ENCODE measurements at regions not wholly inside any gene's neighbourhood (a gene's known extent, or its start where the extent isn't known, plus 50 kb on each side); places are given as distances from the start of the nearest gene placed in this dataset.
A peak's percentile ranks its signal among the peaks of the same experiment; 100 is the strongest.

- DNase-seq, result no peak
Measured at GRCh38 chr14:44287858-44288257, 219.2 kb downstream of the FSCB start.

- no peak for DNase-seq
Measured at GRCh38 chr14:44286201-44286600, 220.9 kb downstream of the FSCB start.

- DNase-seq, result no peak
Measured at GRCh38 chr14:44283836-44284235, 223.2 kb downstream of the FSCB start.

GRCh38 chr14:44279357-44279756, 227.7 kb downstream of the FSCB start:
- no peak for DNase-seq

- no peak for DNase-seq
Measured at GRCh38 chr14:44271637-44272036, 235.4 kb downstream of the FSCB start.

GRCh38 chr14:44271006-44271405, 236.1 kb downstream of the FSCB start:
- DNase-seq, result no peak

- no peak for DNase-seq
Measured at GRCh38 chr14:44265246-44265645, 241.8 kb downstream of the FSCB start.

- DNase-seq, result no peak
Measured at GRCh38 chr14:44215660-44216059, 291.4 kb downstream of the FSCB start.

- DNase-seq, result no peak
Measured at GRCh38 chr14:44211718-44212117, 295.4 kb downstream of the FSCB start.

- no peak for DNase-seq
Measured at GRCh38 chr14:44204061-44204835, 302.8 kb downstream of the FSCB start.

- DNase-seq, result no peak
Measured at GRCh38 chr14:44180975-44181374, 326.1 kb downstream of the FSCB start.

- DNase-seq, result no peak
Measured at GRCh38 chr14:44170556-44170955, 336.5 kb downstream of the FSCB start.

GRCh38 chr14:44170101-44170500, 337.0 kb downstream of the FSCB start:
- DNase-seq, result no peak

GRCh38 chr14:44168566-44168965, 338.5 kb downstream of the FSCB start:
- no peak for DNase-seq

GRCh38 chr14:44166611-44167010, 340.5 kb downstream of the FSCB start:
- no peak for DNase-seq

GRCh38 chr14:44165936-44166335, 341.1 kb downstream of the FSCB start:
- no peak for DNase-seq

GRCh38 chr14:44165286-44165685, 341.8 kb downstream of the FSCB start:
- DNase-seq, result no peak

- no peak for DNase-seq
Measured at GRCh38 chr14:44163946-44164345, 343.1 kb downstream of the FSCB start.

GRCh38 chr14:44162197-44162596, 344.9 kb downstream of the FSCB start:
- no peak for DNase-seq

GRCh38 chr14:44154874-44155273, 352.2 kb downstream of the FSCB start:
- no peak for DNase-seq

- DNase-seq, result no peak
Measured at GRCh38 chr14:44154446-44154845, 352.6 kb downstream of the FSCB start.

- no peak for DNase-seq
Measured at GRCh38 chr14:44151130-44151820, 355.8 kb downstream of the FSCB start.

- peak; percentile 88 for DNase-seq
Measured at GRCh38 chr14:44149597-44149996, 357.5 kb downstream of the FSCB start.

- DNase-seq, result no peak
Measured at GRCh38 chr14:44142006-44142405, 365.1 kb downstream of the FSCB start.

- DNase-seq, result no peak
Measured at GRCh38 chr14:44135972-44136371, 371.1 kb downstream of the FSCB start.

Data from islet precursor cell (in vitro differentiated cells).